Keratinocyte (primary cell): ENCODE measurements at regions not wholly inside any gene's neighbourhood (a gene's known extent, or its start where the extent isn't known, plus 50 kb on each side); places are given as distances from the start of the nearest gene placed in this dataset.

Experiments used
- DNase-seq: peaks from one replicate; pipeline ENCODE4 v3.0.0-alpha.2; 2011; ENCODE audit warnings: low read depth, missing footprints, low spot score
- FAIRE-seq: peaks from 2 replicates; lab custom pipeline; 2011; peaks lifted over from hg19 to GRCh38; lab: Jason Lieb, UNC
- H2AFZ ChIP-seq: 2 replicates; pipeline ENCODE4 v1.6.0; 2012; ENCODE audit warnings: low read length, control low read depth, inconsistent platforms; ENCODE audit not compliant: control insufficient read depth
- H3K27ac ChIP-seq: 2 replicates; pipeline ENCODE4 v1.5.1; 2011; ENCODE audit warnings: low read length; ENCODE audit not compliant: control insufficient read depth, insufficient read depth
- H3K27me3 ChIP-seq: 3 replicates; pipeline ENCODE4 v1.6.0; 2011; ENCODE audit warnings: low read length; ENCODE audit not compliant: control insufficient read depth, insufficient read depth; ENCODE audit errors: extremely low read depth
- H3K36me3 ChIP-seq, 2 experiments: 2 replicates in 1 of 2; 3 replicates in 1 of 2; pipeline ENCODE4 v1.5.1; 2011; ENCODE audit warnings: low read length in 2 of 2, mild to moderate bottlenecking in 1 of 2; ENCODE audit not compliant: control insufficient read depth in 2 of 2, insufficient read depth in 2 of 2; ENCODE audit errors: extremely low read depth in 1 of 2
- H3K4me1 ChIP-seq: 3 replicates; pipeline ENCODE4 v1.5.1; 2011; ENCODE audit warnings: low read length; ENCODE audit not compliant: control insufficient read depth, insufficient read depth; ENCODE audit errors: extremely low read depth
- H3K4me2 ChIP-seq: 3 replicates; pipeline ENCODE4 v1.6.0; 2011; ENCODE audit warnings: low read depth, low read length; ENCODE audit not compliant: control insufficient read depth, insufficient read depth; ENCODE audit errors: extremely low read depth
- H3K4me3 ChIP-seq, 3 experiments: fragments of 200-600 bp in 1 of 3; sonication (generic) in 1 of 3; 2 replicates in 2 of 3; 3 replicates in 1 of 3; pipeline ENCODE4 v1.5.1; 2011 to 2016; ENCODE audit warnings: low read length in 3 of 3, mild to moderate bottlenecking in 3 of 3, control low read depth in 2 of 3, inconsistent platforms in 1 of 3, low read depth in 1 of 3, mixed read lengths in 1 of 3, mixed run types in 1 of 3, moderate library complexity in 1 of 3; ENCODE audit not compliant: control insufficient read depth in 2 of 3, insufficient read depth in 2 of 3; ENCODE audit errors: extremely low read depth in 1 of 3
- H3K79me2 ChIP-seq: 2 replicates; pipeline ENCODE4 v1.6.0; 2012; ENCODE audit warnings: low read length; ENCODE audit not compliant: control insufficient read depth, insufficient read depth
- H3K9ac ChIP-seq: 3 replicates; pipeline ENCODE4 v1.6.0; 2011; ENCODE audit warnings: low read length; ENCODE audit not compliant: control insufficient read depth, insufficient read depth; ENCODE audit errors: extremely low read depth
- H3K9me1 ChIP-seq: 3 replicates; pipeline ENCODE4 v1.6.0; 2011; ENCODE audit warnings: low read length; ENCODE audit not compliant: control insufficient read depth, insufficient read depth; ENCODE audit errors: extremely low read depth
- H3K9me3 ChIP-seq: 2 replicates; pipeline ENCODE4 v1.5.1; 2012; ENCODE audit warnings: low read depth, low read length; ENCODE audit not compliant: control insufficient read depth
- H4K20me1 ChIP-seq: 3 replicates; pipeline ENCODE4 v1.6.0; 2011; ENCODE audit warnings: low read length; ENCODE audit not compliant: control insufficient read depth, insufficient read depth; ENCODE audit errors: extremely low read depth
- CTCF ChIP-seq, 3 experiments: IDR thresholded peaks in 1 of 3; conservative IDR thresholded peaks in 1 of 3; optimal IDR thresholded peaks in 1 of 3; 2 replicates in 2 of 3; 3 replicates in 1 of 3; pipeline versions ENCODE3 to v1.5.1; 2011; ENCODE audit warnings: low read length in 3 of 3, mild to moderate bottlenecking in 3 of 3, moderate library complexity in 2 of 3, control low read depth in 1 of 3, inconsistent platforms in 1 of 3; ENCODE audit not compliant: insufficient read depth in 2 of 3; ENCODE audit errors: extremely low read depth in 1 of 3
- EZH2 ChIP-seq: IDR thresholded peaks from one replicate; pipeline ENCODE4 v1.6.1; 2012; ENCODE audit warnings: inconsistent platforms, mild to moderate bottlenecking, low read length, moderate library complexity
- dilution Hi-C: fragments of 300-500 bp; cut with MboI; formaldehyde crosslinking; loops from one replicate; pipeline ENCODE4 v1.7.0; 2020; ENCODE audit warnings: low sequenced_read_pairs; ENCODE audit not compliant: extremely low pct_ligation_motif_present

- dilution Hi-C loops = no loop called here
- DNase-seq (no peak), FAIRE-seq (no peak)
- no peak overlapping the region for H3K27ac ChIP-seq
- no peaks in the 10 kb centered on the region for H3K4me1 ChIP-seq
- no peaks in the 10 kb centered on the region for H3K9me1 ChIP-seq
- H3K9me3 ChIP-seq = no peaks in the 10 kb centered on the region
- H2AFZ ChIP-seq = no peak overlapping the region
- H4K20me1 ChIP-seq = no peaks in the 10 kb centered on the region
- H3K79me2 ChIP-seq = no peaks in the 10 kb centered on the region
- H3K9ac ChIP-seq = no peak overlapping the region
- no peak overlapping the region for H3K4me3 ChIP-seq
- H3K36me3 ChIP-seq = no peaks in the 10 kb centered on the region
- TF ChIP-seq CTCF (optimal IDR thresholded peaks at IDR 0.05 in 1 of 3, IDR thresholded peaks at IDR 0.05 in 1 of 3, conservative IDR thresholded peaks at IDR 0.05 in 1 of 3; ENCODE audit: extremely low read depth in 1 of 3, insufficient read depth in 2 of 3, low read length in 3 of 3) (no peak), EZH2 (no peak)
- H3K4me2 ChIP-seq = no peak overlapping the region
- H3K27me3 ChIP-seq = no peaks in the 10 kb centered on the region
These were observed 306.3 kb downstream of the FZD1 start for GRCh38 chr7:91570560-91570959.

DNA sequence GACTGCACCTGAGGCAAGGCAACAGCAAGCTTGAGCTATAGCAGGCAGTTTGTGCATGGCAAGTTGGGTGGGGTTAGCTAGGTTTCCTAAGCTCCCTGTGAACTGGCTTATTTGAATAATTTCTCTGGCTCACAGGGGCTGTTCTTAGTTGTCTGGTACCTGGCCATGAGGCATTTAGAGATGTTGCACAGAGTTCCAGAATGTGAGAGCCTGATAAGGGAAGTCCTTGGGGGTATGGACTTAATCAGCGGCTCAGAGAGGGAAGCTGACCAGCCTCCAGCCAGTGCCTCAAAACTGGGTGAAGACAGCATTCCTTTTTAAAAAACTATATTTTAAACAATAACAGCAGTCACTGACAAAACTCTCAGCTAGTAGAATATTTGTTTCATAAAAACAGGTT is 307.4 kb downstream of the FZD1 start:
- dilution Hi-C loops = no loop called here
- TF ChIP-seq EZH2 (no peak), CTCF (optimal IDR thresholded peaks at IDR 0.05 in 1 of 3, IDR thresholded peaks at IDR 0.05 in 1 of 3, conservative IDR thresholded peaks at IDR 0.05 in 1 of 3; ENCODE audit: extremely low read depth in 1 of 3, insufficient read depth in 2 of 3, low read length in 3 of 3) (no peak)
- Histone ChIP-seq H3K4me3 (no peak overlapping the region), H2AFZ (no peak overlapping the region), H3K9me1 (no peaks in the 10 kb centered on the region), H3K27me3 (no peaks in the 10 kb centered on the region), H3K9me3 (no peaks in the 10 kb centered on the region), H3K27ac (no peak overlapping the region), H3K36me3 (no peaks in the 10 kb centered on the region), H3K9ac (no peak overlapping the region), H3K4me2 (no peak overlapping the region), H3K79me2 (no peaks in the 10 kb centered on the region), H3K4me1 (no peaks in the 10 kb centered on the region), H4K20me1 (no peaks in the 10 kb centered on the region)
- no peak for DNase-seq
- no peak for FAIRE-seq
